Activated T-cell treated with anti-CD3 and anti-CD28 coated beads, Interleukin-2, amount 50 U/mL, for 72 hours (primary cell): ENCODE measurements at regions not wholly inside any gene's neighbourhood (a gene's known extent, or its start where the extent isn't known, plus 50 kb on each side); places are given as distances from the start of the nearest gene placed in this dataset.
"Not testable (repeated sequence)": the region's sequence is repeated elsewhere in the genome, so short reads cannot be mapped to it uniquely, and the experiment has no call there.

ENCODE experiments used
- ATAC-seq, 2 donors: fragments of 150-1000 bp; cut with Tn5 transposase; replicated peaks in 1 of 2; 2 replicates each; pipeline ENCODE4 v1.10.0; 2021; ENCODE audit warnings: moderate library complexity in 2 of 2, mild to moderate bottlenecking in 1 of 2
- DNase-seq, 2 donors: peaks; one replicate each; pipeline ENCODE4 v3.0.0; 2021 to 2022; ENCODE audit warnings: mixed read lengths in 1 of 2
- H3K27ac Mint-ChIP-seq: one replicate; pipeline ENCODE4 v1.8.0; 2022; ENCODE audit warnings: mild to moderate bottlenecking, moderate library complexity, mixed read lengths
- H3K27me3 Mint-ChIP-seq: one replicate; pipeline ENCODE4 v1.8.0; 2022; ENCODE audit warnings: low read depth, mixed read lengths
- H3K36me3 Mint-ChIP-seq, 2 donors: one replicate each; pipeline ENCODE4 v1.8.0; 2022; ENCODE audit warnings: mixed read lengths in 2 of 2, mild to moderate bottlenecking in 1 of 2; ENCODE audit not compliant: insufficient read depth in 2 of 2
- H3K4me1 Mint-ChIP-seq: one replicate; pipeline ENCODE4 v1.8.0; 2022; ENCODE audit warnings: low read depth, mixed read lengths
- H3K4me3 Mint-ChIP-seq, 2 donors: one replicate each; pipeline ENCODE4 v1.8.0; 2022; ENCODE audit warnings: mild to moderate bottlenecking in 2 of 2, mixed read lengths in 2 of 2, moderate library complexity in 2 of 2
- H3K9me3 Mint-ChIP-seq, 2 donors: one replicate each; pipeline ENCODE4 v1.8.0; 2022; ENCODE audit warnings: mixed read lengths in 2 of 2

- Mint-ChIP-seq H3K27me3 (no peaks in the 10 kb centered on the region), H3K36me3 (no peaks in the 10 kb centered on the region), H3K4me3 (no peak overlapping the region), H3K27ac (no peak overlapping the region), H3K9me3 (peaks cover 3 to 4% of the 10 kb centered on the region in 2 donors), H3K4me1 (no peaks in the 10 kb centered on the region)
- ATAC-seq, result no peak
- no peak for DNase-seq
Observed at GRCh38 chr11:42345933-42346332, 886.5 kb upstream of the LRRC4C start.

GRCh38 chr11:42363701-42364100 is 904.2 kb upstream of the LRRC4C start:
- no peak for ATAC-seq
- Mint-ChIP-seq H3K4me1 (no peaks in the 10 kb centered on the region), H3K4me3 (no peak overlapping the region), H3K27me3 (no peaks in the 10 kb centered on the region), H3K27ac (no peak overlapping the region), H3K36me3 (peaks cover 2 to 3% of the 10 kb centered on the region in 2 donors), H3K9me3 (peaks cover 14 to 19% of the 10 kb centered on the region in 2 donors)
- DNase-seq, result no peak

GRCh38 chr11:42390116-42390515 is 921.7 kb upstream of the API5 start:
- ATAC-seq (no peak), DNase-seq (no peak)
- no peak overlapping the region for H3K27ac Mint-ChIP-seq
- no peak overlapping the region for H3K4me3 Mint-ChIP-seq
- H3K36me3 Mint-ChIP-seq, result no peaks in the 10 kb centered on the region
- H3K4me1 Mint-ChIP-seq, result no peaks in the 10 kb centered on the region
- no peaks in the 10 kb centered on the region for H3K27me3 Mint-ChIP-seq
- H3K9me3 Mint-ChIP-seq, result peaks cover 8 to 20% of the 10 kb centered on the region in 2 donors

GRCh38 chr11:42397483-42397882 is 914.3 kb upstream of the API5 start:
- no peak overlapping the region for H3K4me3 Mint-ChIP-seq
- H3K27ac Mint-ChIP-seq, result no peak overlapping the region
- H3K4me1 Mint-ChIP-seq, result no peaks in the 10 kb centered on the region
- DNase-seq, result no peak
- H3K9me3 Mint-ChIP-seq, result peaks cover 9 to 12% of the 10 kb centered on the region in 2 donors
- H3K36me3 Mint-ChIP-seq, result peaks cover 0 to 2% of the 10 kb centered on the region in 2 donors
- ATAC-seq, result no peak
- H3K27me3 Mint-ChIP-seq, result no peaks in the 10 kb centered on the region

- Mint-ChIP-seq H3K4me1 (no peaks in the 10 kb centered on the region), H3K27ac (no peak overlapping the region), H3K27me3 (no peaks in the 10 kb centered on the region), H3K36me3 (no peaks in the 10 kb centered on the region), H3K4me3 (no peak overlapping the region), H3K9me3 (peaks cover 5 to 7% of the 10 kb centered on the region in 2 donors)
- DNase-seq (no peak), ATAC-seq (no peak)
Observed at GRCh38 chr11:42407341-42407740, 904.5 kb upstream of the API5 start.

GRCh38 chr11:42410251-42410955 is 901.4 kb upstream of the API5 start:
- Mint-ChIP-seq H3K27ac (no peak overlapping the region), H3K27me3 (no peaks in the 10 kb centered on the region), H3K36me3 (no peaks in the 10 kb centered on the region), H3K9me3 (peaks cover 2 to 5% of the 10 kb centered on the region in 2 donors), H3K4me1 (no peaks in the 10 kb centered on the region), H3K4me3 (no peak overlapping the region)
- DNase-seq (no peak), ATAC-seq (no peak)

GRCh38 chr11:42412590-42412989 is 899.2 kb upstream of the API5 start:
- Mint-ChIP-seq H3K36me3 (no peaks in the 10 kb centered on the region), H3K27me3 (no peaks in the 10 kb centered on the region), H3K4me3 (no peak overlapping the region), H3K27ac (no peak overlapping the region), H3K9me3 (peaks cover 2 to 5% of the 10 kb centered on the region in 2 donors), H3K4me1 (no peaks in the 10 kb centered on the region)
- no peak for DNase-seq
- no peak for ATAC-seq

- Mint-ChIP-seq H3K27ac (no peak overlapping the region), H3K4me3 (no peak overlapping the region), H3K27me3 (no peaks in the 10 kb centered on the region), H3K36me3 (no peaks in the 10 kb centered on the region), H3K9me3 (peaks cover 5 to 7% of the 10 kb centered on the region in 2 donors), H3K4me1 (no peaks in the 10 kb centered on the region)
- DNase-seq, result no peak
- ATAC-seq, result no peak
Observed at GRCh38 chr11:42417691-42418090, 894.1 kb upstream of the API5 start.

GRCh38 chr11:42422090-42422489 is 889.7 kb upstream of the API5 start:
- no peaks in the 10 kb centered on the region for H3K4me1 Mint-ChIP-seq
- H3K36me3 Mint-ChIP-seq, result no peaks in the 10 kb centered on the region
- ATAC-seq (no peak), DNase-seq (no peak)
- no peaks in the 10 kb centered on the region for H3K27me3 Mint-ChIP-seq
- peaks cover 2 to 5% of the 10 kb centered on the region in 2 donors for H3K9me3 Mint-ChIP-seq
- no peak overlapping the region for H3K4me3 Mint-ChIP-seq
- no peak overlapping the region for H3K27ac Mint-ChIP-seq

- not testable (repeated sequence) for H3K4me1 Mint-ChIP-seq, DNase-seq, H3K27me3 Mint-ChIP-seq, H3K36me3 Mint-ChIP-seq, ATAC-seq, H3K9me3 Mint-ChIP-seq, H3K4me3 Mint-ChIP-seq, H3K27ac Mint-ChIP-seq
Observed at GRCh38 chr11:42434911-42435310, 876.9 kb upstream of the API5 start.

- DNase-seq, result no peak
- no peaks in the 10 kb centered on the region for H3K27me3 Mint-ChIP-seq
- no peak overlapping the region for H3K27ac Mint-ChIP-seq
- no peaks in the 10 kb centered on the region for H3K4me1 Mint-ChIP-seq
- no peaks in the 10 kb centered on the region for H3K36me3 Mint-ChIP-seq
- H3K9me3 Mint-ChIP-seq, result peaks cover 12 to 20% of the 10 kb centered on the region in 2 donors
- ATAC-seq, result no peak
- no peak overlapping the region for H3K4me3 Mint-ChIP-seq
Observed at GRCh38 chr11:42444406-42444805, 867.4 kb upstream of the API5 start.

GRCh38 chr11:42462558-42463310 is 849.1 kb upstream of the API5 start:
- H3K27ac Mint-ChIP-seq, result no peak overlapping the region
- H3K4me1 Mint-ChIP-seq, result no peaks in the 10 kb centered on the region
- H3K4me3 Mint-ChIP-seq, result no peak overlapping the region
- H3K9me3 Mint-ChIP-seq, result peaks cover 3 to 9% of the 10 kb centered on the region in 2 donors
- no peaks in the 10 kb centered on the region for H3K27me3 Mint-ChIP-seq
- peaks cover 0 to 1% of the 10 kb centered on the region in 2 donors for H3K36me3 Mint-ChIP-seq
- no peak for ATAC-seq
- DNase-seq, result no peak

GRCh38 chr11:42465623-42466022 is 846.2 kb upstream of the API5 start:
- H3K27ac Mint-ChIP-seq, result no peak overlapping the region
- no peak for ATAC-seq
- DNase-seq, result no peak
- peaks cover 3 to 7% of the 10 kb centered on the region in 2 donors for H3K9me3 Mint-ChIP-seq
- H3K4me3 Mint-ChIP-seq, result no peak overlapping the region
- peaks cover 0 to 1% of the 10 kb centered on the region in 2 donors for H3K36me3 Mint-ChIP-seq
- no peaks in the 10 kb centered on the region for H3K4me1 Mint-ChIP-seq
- H3K27me3 Mint-ChIP-seq, result no peaks in the 10 kb centered on the region
